ENCODE measurements at regions not wholly inside any gene's neighbourhood (a gene's known extent, or its start where the extent isn't known, plus 50 kb on each side); places are given as distances from the start of the nearest gene placed in this dataset.

DNA sequence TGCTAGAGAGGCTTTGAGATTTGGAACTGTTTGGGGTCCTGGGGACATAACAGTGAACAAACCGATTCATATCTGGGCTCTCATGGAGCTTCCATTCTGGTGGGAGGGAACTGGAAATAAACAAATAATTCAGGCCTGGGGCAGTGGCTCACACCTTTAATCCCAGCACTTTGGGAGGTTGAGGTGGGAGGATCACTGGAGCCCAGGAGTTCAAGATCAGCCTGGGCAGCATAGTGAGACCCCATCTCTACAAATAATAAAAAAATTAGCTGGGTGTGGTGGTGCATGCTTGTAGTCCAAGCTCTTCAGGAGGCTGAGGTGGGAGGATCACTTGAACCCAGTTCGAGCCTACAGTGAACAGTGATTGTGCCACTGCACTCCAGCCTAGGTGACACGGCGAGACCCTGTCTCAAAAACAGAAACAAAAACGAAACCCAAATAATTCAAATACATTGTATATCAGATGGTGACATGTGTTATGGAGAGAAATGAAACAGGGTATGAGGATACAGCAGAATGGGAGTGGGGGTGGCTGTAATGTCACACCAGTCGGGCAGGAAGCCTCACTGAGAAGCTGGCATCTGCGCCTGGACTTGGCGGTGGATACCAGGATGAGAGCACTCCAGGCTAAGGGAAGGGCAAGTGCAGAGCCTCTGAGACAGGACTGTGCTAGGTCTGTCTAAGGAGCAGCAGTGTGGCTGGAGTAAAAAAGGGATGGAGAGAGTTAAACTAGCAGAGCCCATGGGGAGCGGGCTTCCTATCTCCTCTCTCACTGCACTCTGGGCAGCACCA is 131.1 kb upstream of the ZNF536 start:
- H3K27ac ChIP-seq (ENCODE audit: low read depth, low read length): no peak overlapping the region
- H3K4me2 ChIP-seq (ENCODE audit: low read length): no peak overlapping the region
- no peaks in the 10 kb centered on the region for H3F3A ChIP-seq (ENCODE audit: control insufficient read depth, insufficient read depth)
- H3K4me3 ChIP-seq (ENCODE audit: low read length): no peak overlapping the region
- H4K20me1 ChIP-seq (ENCODE audit: control insufficient read depth, insufficient read depth, low read depth, low read length): no peaks in the 10 kb centered on the region
- no peaks in the 10 kb centered on the region for H3K4me1 ChIP-seq (ENCODE audit: control insufficient read depth, low read length)
- TF ChIP-seq, protein P1, sequence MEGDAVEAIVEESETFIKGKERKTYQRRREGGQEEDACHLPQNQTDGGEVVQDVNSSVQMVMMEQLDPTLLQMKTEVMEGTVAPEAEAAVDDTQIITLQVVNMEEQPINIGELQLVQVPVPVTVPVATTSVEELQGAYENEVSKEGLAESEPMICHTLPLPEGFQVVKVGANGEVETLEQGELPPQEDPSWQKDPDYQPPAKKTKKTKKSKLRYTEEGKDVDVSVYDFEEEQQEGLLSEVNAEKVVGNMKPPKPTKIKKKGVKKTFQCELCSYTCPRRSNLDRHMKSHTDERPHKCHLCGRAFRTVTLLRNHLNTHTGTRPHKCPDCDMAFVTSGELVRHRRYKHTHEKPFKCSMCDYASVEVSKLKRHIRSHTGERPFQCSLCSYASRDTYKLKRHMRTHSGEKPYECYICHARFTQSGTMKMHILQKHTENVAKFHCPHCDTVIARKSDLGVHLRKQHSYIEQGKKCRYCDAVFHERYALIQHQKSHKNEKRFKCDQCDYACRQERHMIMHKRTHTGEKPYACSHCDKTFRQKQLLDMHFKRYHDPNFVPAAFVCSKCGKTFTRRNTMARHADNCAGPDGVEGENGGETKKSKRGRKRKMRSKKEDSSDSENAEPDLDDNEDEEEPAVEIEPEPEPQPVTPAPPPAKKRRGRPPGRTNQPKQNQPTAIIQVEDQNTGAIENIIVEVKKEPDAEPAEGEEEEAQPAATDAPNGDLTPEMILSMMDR (IDR thresholded peaks at IDR 0.05; ENCODE audit: low read depth, low read length, poor library complexity, severe bottlenecking): no peak
- no peak for TF ChIP-seq EZH2phosphoT487 (IDR thresholded peaks at IDR 0.05; ENCODE audit: borderline replicate concordance, low read length)
- no peaks in the 10 kb centered on the region for H3K27me3 ChIP-seq (ENCODE audit: control insufficient read depth, low read length)
- no peaks in the 10 kb centered on the region for H3K9me3 ChIP-seq (ENCODE audit: control insufficient read depth, insufficient read depth, low read length)
- no peaks in the 10 kb centered on the region for H3K9me2 ChIP-seq (replicated peaks; ENCODE audit: control insufficient read depth, low read length)
- H3K36me3 ChIP-seq (ENCODE audit: control insufficient read depth, low read length): no peaks in the 10 kb centered on the region
- no peaks in the 10 kb centered on the region for H3K79me2 ChIP-seq (ENCODE audit: control insufficient read depth, low read length)

DNA sequence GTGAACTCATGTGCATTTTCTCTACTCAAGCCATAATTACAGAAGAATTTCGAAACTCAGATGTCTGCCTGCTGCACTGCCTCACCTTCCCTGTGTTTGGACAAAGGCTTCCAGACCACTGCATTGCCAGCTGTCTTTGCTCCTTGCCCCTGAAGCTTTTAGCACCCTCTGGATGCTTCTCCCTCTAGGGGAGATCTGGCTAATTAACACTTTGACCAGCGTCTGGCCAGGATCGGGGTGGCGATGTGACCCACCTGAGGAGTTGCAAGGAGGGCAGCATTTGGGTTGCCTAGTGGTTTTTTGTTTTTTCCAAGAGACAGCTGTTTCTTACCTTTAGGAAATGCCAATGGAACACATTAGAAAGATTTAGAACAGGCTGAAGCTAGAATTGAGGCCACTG is 127.7 kb upstream of the ZNF536 start:
- Histone ChIP-seq H3K4me3 (ENCODE audit: low read length) (no peak overlapping the region), H3K4me1 (ENCODE audit: control insufficient read depth, low read length) (no peaks in the 10 kb centered on the region), H3K4me2 (ENCODE audit: low read length) (no peak overlapping the region), H3K79me2 (ENCODE audit: control insufficient read depth, low read length) (no peaks in the 10 kb centered on the region), H3K27ac (ENCODE audit: low read depth, low read length) (no peak overlapping the region), H3K27me3 (ENCODE audit: control insufficient read depth, low read length) (no peaks in the 10 kb centered on the region), H3K36me3 (ENCODE audit: control insufficient read depth, low read length) (no peaks in the 10 kb centered on the region), H3F3A (ENCODE audit: control insufficient read depth, insufficient read depth) (no peaks in the 10 kb centered on the region), H3K9me3 (ENCODE audit: control insufficient read depth, insufficient read depth, low read length) (no peaks in the 10 kb centered on the region), H3K9me2 (replicated peaks; ENCODE audit: control insufficient read depth, low read length) (no peaks in the 10 kb centered on the region), H4K20me1 (ENCODE audit: control insufficient read depth, insufficient read depth, low read depth, low read length) (no peaks in the 10 kb centered on the region)
- TF ChIP-seq EZH2phosphoT487 (IDR thresholded peaks at IDR 0.05; ENCODE audit: borderline replicate concordance, low read length): no peak
- TF ChIP-seq, protein P1 (IDR thresholded peaks at IDR 0.05; ENCODE audit: low read depth, low read length, poor library complexity, severe bottlenecking): no peak

DNA sequence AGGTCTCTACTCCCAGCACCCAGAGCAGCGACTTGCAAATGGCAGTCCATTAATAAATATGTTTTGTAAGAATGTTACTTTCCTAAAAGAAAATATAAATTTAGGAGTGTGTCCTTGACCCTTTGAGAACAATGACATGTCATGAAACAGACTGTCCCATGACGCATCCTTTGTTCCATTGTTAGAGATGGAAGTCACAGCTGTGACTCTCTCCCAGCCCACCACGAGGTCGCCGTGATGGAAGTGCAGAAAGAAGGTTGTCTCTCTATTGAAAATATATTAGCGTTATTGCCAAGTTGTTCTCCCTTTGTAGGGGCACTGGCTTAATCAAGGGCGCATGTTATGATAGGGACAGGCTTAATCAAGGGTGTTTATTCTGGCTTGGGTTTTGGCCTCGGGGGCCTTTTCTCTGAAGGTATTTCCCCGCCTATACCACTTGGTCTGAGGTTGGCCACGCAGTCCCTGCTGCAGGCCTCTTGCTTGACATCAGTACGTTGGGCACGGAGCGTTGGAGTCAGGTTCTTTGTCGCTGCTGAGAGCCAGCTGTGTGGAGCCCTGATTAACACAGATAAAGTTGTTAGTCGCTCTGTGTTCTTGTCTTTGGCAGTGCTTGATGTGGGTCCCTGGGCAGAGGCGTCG is 126.7 kb upstream of the ZNF536 start:
- Histone ChIP-seq H3K27ac (ENCODE audit: low read depth, low read length) (no peak overlapping the region), H3K9me2 (replicated peaks; ENCODE audit: control insufficient read depth, low read length) (no peaks in the 10 kb centered on the region), H3K4me2 (ENCODE audit: low read length) (no peak overlapping the region), H3K36me3 (ENCODE audit: control insufficient read depth, low read length) (no peaks in the 10 kb centered on the region), H3K4me1 (ENCODE audit: control insufficient read depth, low read length) (no peaks in the 10 kb centered on the region), H4K20me1 (ENCODE audit: control insufficient read depth, insufficient read depth, low read depth, low read length) (no peaks in the 10 kb centered on the region), H3K4me3 (ENCODE audit: low read length) (no peak overlapping the region), H3K9me3 (ENCODE audit: control insufficient read depth, insufficient read depth, low read length) (no peaks in the 10 kb centered on the region), H3K79me2 (ENCODE audit: control insufficient read depth, low read length) (no peaks in the 10 kb centered on the region), H3F3A (ENCODE audit: control insufficient read depth, insufficient read depth) (no peaks in the 10 kb centered on the region), H3K27me3 (ENCODE audit: control insufficient read depth, low read length) (no peaks in the 10 kb centered on the region)
- TF ChIP-seq EZH2phosphoT487 (IDR thresholded peaks at IDR 0.05; ENCODE audit: borderline replicate concordance, low read length): no peak
- TF ChIP-seq, protein P1 (IDR thresholded peaks at IDR 0.05; ENCODE audit: low read depth, low read length, poor library complexity, severe bottlenecking): no peak

Data from DOHH2 (cell line).